NT2/D1 (cell line): ENCODE measurements at regions not wholly inside any gene's neighbourhood (a gene's known extent, or its start where the extent isn't known, plus 50 kb on each side); places are given as distances from the start of the nearest gene placed in this dataset.

Source experiments
- YY1 ChIP-seq: IDR thresholded peaks from 2 replicates; pipeline ENCODE4 v1.6.1; 2011; ENCODE audit not compliant: insufficient read length, insufficient read depth
- ZNF274 ChIP-seq: IDR thresholded peaks from 2 replicates; pipeline ENCODE4 v1.6.1; 2011; ENCODE audit warnings: mild to moderate bottlenecking, low read depth, low read length

GRCh38 chr11:130798801-130799200 is 117.5 kb downstream of the SNX19 start:
- TF ChIP-seq ZNF274, result no peak
- no peak for TF ChIP-seq YY1
